Upper lobe of left lung (tissue), 6 donors: ENCODE measurements at regions not wholly inside any gene's neighbourhood (a gene's known extent, or its start where the extent isn't known, plus 50 kb on each side); places are given as distances from the start of the nearest gene placed in this dataset.

ENCODE experiments used
- ATAC-seq, 2 donors: fragments of 200-7000 bp; cut with Tn5 transposase; one replicate each; pipeline ENCODE4 v1.9.1; 2022; ENCODE audit warnings: mild to moderate bottlenecking in 2 of 2, moderate library complexity in 2 of 2; ENCODE audit not compliant: low FRiP score in 2 of 2
- DNase-seq, 2 donors: peaks; one replicate each; pipeline ENCODE4 v3.0.0-alpha.2; 2019 to 2020
- H3K27ac ChIP-seq, 4 donors: fragments of 200-600 bp; sonication (generic); one replicate each; pipeline ENCODE4 v1.5.1; 2016 to 2019
- H3K27me3 ChIP-seq, 4 donors: fragments of 200-600 bp; sonication (generic); one replicate each; pipeline ENCODE4 v1.5.1; 2017 to 2019
- H3K36me3 ChIP-seq, 4 donors: fragments of 200-600 bp; sonication (generic); one replicate each; pipeline ENCODE4 v1.5.1; 2016 to 2019
- H3K4me1 ChIP-seq, 4 donors: fragments of 200-600 bp; sonication (generic); one replicate each; pipeline ENCODE4 v1.5.1; 2018 to 2019
- H3K4me3 ChIP-seq, 4 donors: fragments of 200-600 bp; sonication (generic); one replicate each; pipeline ENCODE4 v1.5.1; 2017 to 2019; ENCODE audit warnings: mild to moderate bottlenecking in 2 of 4, moderate library complexity in 1 of 4
- H3K9me3 ChIP-seq, 4 donors: fragments of 200-600 bp; sonication (generic); one replicate each; pipeline ENCODE4 v1.5.1; 2018 to 2019
- EP300 ChIP-seq, 4 donors: sonication (generic); formaldehyde crosslinking; IDR thresholded peaks; one replicate each; pipeline ENCODE4 v1.5.1; 2017; ENCODE audit warnings: antibody characterized with exemption in 4 of 4, control low read depth in 2 of 4
- POLR2A ChIP-seq, 4 donors: fragments of 450-650 bp; IDR thresholded peaks; one replicate each; pipeline ENCODE4 v1.5.1; 2016 to 2017; ENCODE audit warnings: antibody characterized with exemption in 4 of 4, mild to moderate bottlenecking in 2 of 4
- POLR2AphosphoS5 ChIP-seq, 2 donors: sonication (generic); formaldehyde crosslinking; IDR thresholded peaks; one replicate each; pipeline ENCODE4 v1.5.1; 2017; ENCODE audit warnings: antibody characterized with exemption in 2 of 2
- WGBS, 2 donors: methylation state at CpG; one replicate each; pipeline ENCODE4 v1.1.5; 2017 to 2018; 5-methylcytosine and 5-hydroxymethylcytosine counted together
- TF ChIP-seq, protein P1 (sequence below), 6 experiments: fragments of 450-650 bp in 4 of 6; fragments of 200-600 bp in 2 of 6; sonication (generic) in 2 of 6; IDR thresholded peaks; one replicate each; pipeline ENCODE4 v1.5.1; 2016 to 2019; ENCODE audit warnings: antibody characterized with exemption in 6 of 6
- donor health status: DM: no; HTN: no; CAD: no; lungs with moderate emphysema.
- donor health status: DM: no; HTN: yes; CAD: no; lungs with severe emphysema.

DNA sequence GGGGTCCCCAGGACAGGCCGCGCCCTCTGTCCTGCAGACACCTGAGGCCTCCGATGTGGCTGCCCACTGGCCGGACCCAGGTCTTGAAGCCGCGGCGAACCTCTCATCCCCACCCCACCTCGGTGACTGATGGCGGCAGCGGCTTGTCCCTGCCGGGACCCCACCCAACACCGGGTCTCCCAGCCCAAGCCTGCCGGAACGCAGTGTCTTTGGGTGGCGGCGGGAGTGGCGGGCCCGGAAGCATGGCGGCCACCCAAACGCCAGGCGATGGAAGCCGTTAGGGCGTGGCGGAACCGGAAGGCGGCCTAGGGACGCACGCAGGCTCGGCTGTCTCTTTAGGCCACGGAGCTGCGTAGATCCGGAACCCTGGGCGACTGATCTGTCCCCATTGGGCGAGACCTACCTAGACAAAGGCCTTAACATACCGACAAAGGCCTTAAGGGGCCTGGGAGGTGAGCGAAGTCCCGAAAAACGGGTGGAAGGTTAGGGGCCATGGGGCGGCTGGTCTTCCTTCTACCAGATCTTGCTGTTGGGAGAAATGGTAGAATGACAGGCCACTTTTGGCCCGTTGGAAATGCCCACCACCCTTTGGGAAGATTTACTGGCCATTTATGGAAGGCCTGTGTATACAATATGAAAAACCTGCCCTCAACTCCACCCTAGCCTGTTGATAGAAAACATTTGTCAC, 94.6 kb upstream of the SMC2 start:
- no peaks in the 10 kb centered on the region for H3K27me3 ChIP-seq
- H3K27ac ChIP-seq: no peak overlapping the region
- TF ChIP-seq POLR2AphosphoS5 (IDR thresholded peaks at IDR 0.05): no peak
- no peak for TF ChIP-seq EP300 (IDR thresholded peaks at IDR 0.05)
- TF ChIP-seq, protein P1, sequence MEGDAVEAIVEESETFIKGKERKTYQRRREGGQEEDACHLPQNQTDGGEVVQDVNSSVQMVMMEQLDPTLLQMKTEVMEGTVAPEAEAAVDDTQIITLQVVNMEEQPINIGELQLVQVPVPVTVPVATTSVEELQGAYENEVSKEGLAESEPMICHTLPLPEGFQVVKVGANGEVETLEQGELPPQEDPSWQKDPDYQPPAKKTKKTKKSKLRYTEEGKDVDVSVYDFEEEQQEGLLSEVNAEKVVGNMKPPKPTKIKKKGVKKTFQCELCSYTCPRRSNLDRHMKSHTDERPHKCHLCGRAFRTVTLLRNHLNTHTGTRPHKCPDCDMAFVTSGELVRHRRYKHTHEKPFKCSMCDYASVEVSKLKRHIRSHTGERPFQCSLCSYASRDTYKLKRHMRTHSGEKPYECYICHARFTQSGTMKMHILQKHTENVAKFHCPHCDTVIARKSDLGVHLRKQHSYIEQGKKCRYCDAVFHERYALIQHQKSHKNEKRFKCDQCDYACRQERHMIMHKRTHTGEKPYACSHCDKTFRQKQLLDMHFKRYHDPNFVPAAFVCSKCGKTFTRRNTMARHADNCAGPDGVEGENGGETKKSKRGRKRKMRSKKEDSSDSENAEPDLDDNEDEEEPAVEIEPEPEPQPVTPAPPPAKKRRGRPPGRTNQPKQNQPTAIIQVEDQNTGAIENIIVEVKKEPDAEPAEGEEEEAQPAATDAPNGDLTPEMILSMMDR (IDR thresholded peaks at IDR 0.05): no peak
- TF ChIP-seq POLR2A (IDR thresholded peaks at IDR 0.05): no peak
- H3K9me3 ChIP-seq: no peaks in the 10 kb centered on the region
- DNase-seq (peak in 1 of 2 donors; percentile 75), ATAC-seq (no peak)
- no peaks in the 10 kb centered on the region for H3K4me1 ChIP-seq
- H3K4me3 ChIP-seq: no peak overlapping the region
- 95 to 96% methylated on average over 37 to 40 of the region's 40 CpGs for WGBS, 2 donors
- no peaks in the 10 kb centered on the region for H3K36me3 ChIP-seq

DNA sequence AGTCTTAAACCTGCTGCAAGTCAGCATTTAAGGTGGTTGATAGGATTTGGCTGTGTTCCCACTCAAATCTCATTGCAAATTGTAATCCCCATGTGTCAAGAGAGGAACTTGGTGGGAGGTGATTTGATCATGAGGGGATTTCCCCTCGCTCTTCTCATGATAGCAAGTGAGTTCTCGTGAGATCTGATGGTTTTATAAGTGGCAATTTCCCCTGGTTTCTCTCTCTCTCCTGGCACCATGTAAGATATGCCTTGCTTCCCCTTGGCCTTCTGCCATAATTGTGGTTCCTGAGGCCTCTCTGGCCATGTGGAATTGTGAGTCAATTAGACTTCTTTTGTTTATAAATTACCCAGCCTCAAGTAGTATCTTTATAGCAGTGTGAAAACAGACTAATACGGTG, 84.3 kb upstream of the SMC2 start:
- no peaks in the 10 kb centered on the region for H3K27me3 ChIP-seq
- WGBS, 2 donors: 32 to 37% methylated on average over 3 of the region's 3 CpGs
- ATAC-seq (no peak), DNase-seq (no peak)
- H3K4me3 ChIP-seq: no peak overlapping the region
- H3K27ac ChIP-seq: no peak overlapping the region
- no peaks in the 10 kb centered on the region for H3K9me3 ChIP-seq
- no peaks in the 10 kb centered on the region for H3K36me3 ChIP-seq
- no peaks in the 10 kb centered on the region for H3K4me1 ChIP-seq
- no peak for TF ChIP-seq EP300 (IDR thresholded peaks at IDR 0.05)
- TF ChIP-seq POLR2AphosphoS5 (IDR thresholded peaks at IDR 0.05): no peak
- TF ChIP-seq POLR2A (IDR thresholded peaks at IDR 0.05): no peak
- TF ChIP-seq, protein P1 (IDR thresholded peaks at IDR 0.05): no peak

DNA sequence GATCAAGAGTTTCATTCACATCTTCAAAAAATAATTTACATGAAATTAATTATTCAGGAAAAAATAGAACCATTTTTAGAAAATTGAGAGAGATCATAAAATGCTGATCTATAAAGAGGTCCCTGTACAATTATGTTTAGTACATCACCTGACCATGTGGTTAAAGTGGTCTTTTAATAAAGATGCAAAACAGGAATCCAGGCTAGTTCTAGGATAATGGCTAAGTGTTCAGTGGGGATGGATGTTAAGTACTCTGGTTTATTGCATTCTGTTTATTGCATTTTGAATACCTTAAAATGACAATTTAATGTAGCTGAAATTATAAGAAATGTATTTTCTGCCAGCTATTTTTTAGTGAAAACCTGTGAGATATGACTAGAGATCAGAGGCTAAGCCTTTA, 72.0 kb upstream of the SMC2 start:
- TF ChIP-seq POLR2A (IDR thresholded peaks at IDR 0.05) (no peak), EP300 (IDR thresholded peaks at IDR 0.05) (no peak), POLR2AphosphoS5 (IDR thresholded peaks at IDR 0.05) (no peak)
- TF ChIP-seq, protein P1 (IDR thresholded peaks at IDR 0.05): no peak
- no peak overlapping the region for H3K27ac ChIP-seq
- DNase-seq (no peak), ATAC-seq (no peak)
- no peaks in the 10 kb centered on the region for H3K36me3 ChIP-seq
- H3K9me3 ChIP-seq: no peaks in the 10 kb centered on the region
- no peaks in the 10 kb centered on the region for H3K4me1 ChIP-seq
- H3K27me3 ChIP-seq: no peaks in the 10 kb centered on the region
- no peak overlapping the region for H3K4me3 ChIP-seq

DNA sequence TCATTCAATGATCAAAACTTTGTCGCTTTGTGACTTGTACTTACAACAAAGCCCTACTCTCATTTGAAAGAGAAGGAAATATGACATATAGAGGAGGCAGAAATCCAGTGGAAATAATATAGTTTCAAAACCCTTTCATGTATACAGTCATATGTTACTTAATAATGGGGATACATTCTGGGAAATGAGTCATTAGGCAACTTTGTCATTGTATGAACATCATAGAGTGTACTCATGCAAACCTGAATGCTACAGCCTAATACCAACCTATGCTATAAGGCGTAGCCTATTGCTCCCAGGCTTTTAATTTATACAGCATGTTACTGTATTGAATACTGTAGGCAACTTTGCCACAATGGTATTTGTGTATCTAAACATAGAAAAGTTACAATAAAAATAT, 69.0 kb upstream of the SMC2 start:
- no peaks in the 10 kb centered on the region for H3K36me3 ChIP-seq
- no peak overlapping the region for H3K4me3 ChIP-seq
- TF ChIP-seq EP300 (IDR thresholded peaks at IDR 0.05): no peak
- no peak for TF ChIP-seq POLR2A (IDR thresholded peaks at IDR 0.05)
- ATAC-seq: no peak
- no peaks in the 10 kb centered on the region for H3K9me3 ChIP-seq
- no peak overlapping the region for H3K27ac ChIP-seq
- 91 to 95% methylated on average over 2 of the region's 2 CpGs for WGBS, 2 donors
- no peaks in the 10 kb centered on the region for H3K27me3 ChIP-seq
- no peaks in the 10 kb centered on the region for H3K4me1 ChIP-seq
- DNase-seq: no peak

DNA sequence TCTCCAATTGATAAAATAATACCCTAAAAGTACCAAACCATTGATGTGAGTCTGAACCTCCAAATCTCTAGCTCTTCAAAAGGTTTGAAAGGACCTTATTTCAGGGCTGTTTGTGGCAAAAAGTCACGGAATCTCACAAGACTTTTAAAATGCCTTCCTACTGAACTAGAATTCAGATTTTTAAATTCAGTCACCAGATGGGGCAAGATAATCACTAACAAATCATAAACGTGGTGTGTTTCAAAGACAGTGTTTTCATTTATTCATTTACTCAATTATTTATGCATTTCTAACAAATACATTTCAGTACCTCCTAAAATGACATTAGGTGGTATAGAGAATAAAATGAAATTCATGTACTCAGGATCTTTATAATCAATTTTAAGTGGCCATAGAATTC, 68.2 kb upstream of the SMC2 start:
- Histone ChIP-seq H3K4me1 (no peaks in the 10 kb centered on the region), H3K27me3 (no peaks in the 10 kb centered on the region), H3K36me3 (no peaks in the 10 kb centered on the region), H3K4me3 (no peak overlapping the region), H3K27ac (no peak overlapping the region), H3K9me3 (no peaks in the 10 kb centered on the region)
- WGBS, 2 donors: 56 to 58% methylated on average over 2 of the region's 2 CpGs
- ATAC-seq (no peak), DNase-seq (no peak)
- TF ChIP-seq, protein P1 (IDR thresholded peaks at IDR 0.05): no peak
- TF ChIP-seq POLR2AphosphoS5 (IDR thresholded peaks at IDR 0.05) (no peak), POLR2A (IDR thresholded peaks at IDR 0.05) (no peak), EP300 (IDR thresholded peaks at IDR 0.05) (no peak)
